ENCODE measurements at regions not wholly inside any gene's neighbourhood (a gene's known extent, or its start where the extent isn't known, plus 50 kb on each side); places are given as distances from the start of the nearest gene placed in this dataset.

GRCh38 chr6:132003516-132004178 lies 52.5 kb upstream of the CCN2 start:
- no peak for TF ChIP-seq HDAC2 (IDR thresholded peaks at IDR 0.05)
- TF ChIP-seq YY1 (IDR thresholded peaks at IDR 0.05; ENCODE audit: low read depth, low read length): no peak
- TF ChIP-seq CTCF (IDR thresholded peaks at IDR 0.05 in 2 of 3, conservative IDR thresholded peaks at IDR 0.05 in 1 of 3; ENCODE audit: control insufficient read depth in 2 of 3, extremely low read depth in 1 of 3, insufficient read depth in 1 of 3, low read depth in 3 of 3, low read length in 3 of 3): no peak
- TF ChIP-seq SRF (IDR thresholded peaks at IDR 0.05; ENCODE audit: low read depth in 2 of 2, low read length in 2 of 2): no peak
- no peak for TF ChIP-seq EP300 (IDR thresholded peaks at IDR 0.05; ENCODE audit: borderline replicate concordance in 1 of 2, control insufficient read depth in 1 of 2, low read depth in 2 of 2, low read length in 2 of 2)
- no peak for TF ChIP-seq CEBPZ (IDR thresholded peaks at IDR 0.05; ENCODE audit: low read depth, low read length)
- no peak for TF ChIP-seq POLR2A (IDR thresholded peaks at IDR 0.05; ENCODE audit: low read depth, low read length)
- no peak for TF ChIP-seq TBL1XR1 (IDR thresholded peaks at IDR 0.05; ENCODE audit: low read depth, low read length)
- TF ChIP-seq NKRF (conservative IDR thresholded peaks at IDR 0.05): no peak

All from GM12878 (cell line).